ENCODE measurements at regions not wholly inside any gene's neighbourhood (a gene's known extent, or its start where the extent isn't known, plus 50 kb on each side); places are given as distances from the start of the nearest gene placed in this dataset.
"Not testable (repeated sequence)": the region's sequence is repeated elsewhere in the genome, so short reads cannot be mapped to it uniquely, and the experiment has no call there.

- DNase-seq (ENCODE audit: low spot score): no peak
Observed at GRCh38 chr5:123294544-123294943, 128.7 kb downstream of the CEP120 start.

- DNase-seq (ENCODE audit: low spot score): no peak
Observed at GRCh38 chr5:123289210-123289609, 134.0 kb downstream of the CEP120 start.

DNA sequence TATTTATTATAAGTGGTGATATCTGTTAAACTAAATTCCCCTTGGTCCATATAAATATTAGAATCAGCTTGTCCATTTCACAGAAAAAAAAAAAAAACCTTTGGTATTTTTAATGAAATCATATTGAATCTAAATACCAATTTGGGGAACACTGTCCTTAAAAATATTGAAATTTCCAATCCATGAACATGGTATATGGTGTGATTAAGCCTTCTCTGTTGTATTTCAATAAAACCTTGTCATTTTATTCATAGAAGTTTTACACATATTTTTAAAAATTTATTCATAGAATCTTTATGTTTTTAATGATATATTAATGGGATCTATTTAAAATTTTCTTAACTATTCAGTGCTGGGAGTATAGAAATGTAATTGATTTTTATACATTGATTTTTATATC, 135.3 kb downstream of the CEP120 start:
- DNase-seq (ENCODE audit: low spot score): no peak

DNA sequence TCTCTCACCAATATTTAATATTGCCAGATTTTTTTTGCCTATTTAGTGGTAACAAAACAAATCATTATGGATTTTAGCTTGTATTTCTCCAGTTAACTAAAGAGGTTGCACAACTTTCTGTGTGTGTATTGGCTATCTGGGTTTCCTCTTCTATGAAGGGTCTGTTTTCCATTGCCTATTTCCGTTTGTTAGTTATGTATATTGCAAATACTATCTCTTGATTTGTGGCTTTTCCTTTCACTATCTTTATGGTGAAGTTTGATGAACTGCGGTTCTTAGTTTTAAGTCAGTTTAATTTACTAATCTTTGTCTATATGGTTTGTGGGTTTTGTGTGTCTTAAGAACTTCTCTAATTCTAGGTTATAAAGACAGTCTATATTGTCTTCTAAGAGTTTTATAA, 136.3 kb downstream of the CEP120 start:
- DNase-seq (ENCODE audit: low spot score): no peak

DNA sequence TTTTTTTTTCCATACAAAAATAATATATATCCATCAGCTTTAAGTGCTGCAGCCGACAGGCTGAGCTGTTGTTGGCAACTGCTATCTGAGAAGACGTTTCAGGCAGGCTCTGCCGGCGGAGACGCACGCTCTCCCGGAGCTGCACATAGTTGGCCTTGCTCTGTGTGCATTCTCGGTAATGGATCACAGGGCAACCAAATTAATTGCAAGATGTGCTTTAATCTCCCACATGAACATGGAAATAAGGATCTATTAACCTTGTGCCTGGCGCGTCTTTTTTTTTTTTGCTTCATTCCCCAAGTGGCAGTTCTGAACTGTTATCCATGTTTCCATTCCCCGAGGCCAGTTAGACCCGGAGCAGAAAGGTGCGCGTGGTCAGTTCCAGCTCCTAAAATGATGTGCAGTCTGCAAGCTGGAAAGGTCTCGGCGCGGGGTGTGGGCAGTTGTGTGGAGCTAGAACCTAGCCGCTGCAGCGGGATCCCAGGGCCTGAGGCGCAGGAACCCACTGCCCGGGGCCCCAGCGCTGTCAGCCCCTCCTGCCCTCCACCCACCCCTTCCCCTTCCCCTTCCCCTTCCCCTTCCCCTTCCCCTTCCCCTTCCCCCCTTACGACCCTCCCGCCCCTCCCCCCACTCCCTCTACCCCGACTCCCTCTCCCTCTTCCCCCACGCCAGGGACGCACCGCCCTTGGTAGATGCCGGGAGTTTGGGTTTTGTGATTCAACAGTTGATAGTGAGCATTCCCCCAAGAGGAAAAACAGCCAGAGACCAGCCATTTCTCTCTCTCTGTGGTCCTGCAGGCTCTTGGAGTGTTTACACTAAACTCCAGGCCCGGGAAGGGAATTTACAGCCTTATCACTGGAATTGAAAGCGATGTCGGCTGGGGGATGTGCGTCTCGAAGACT, 137.8 kb downstream of the CEP120 start:
- peak; percentile 36 for DNase-seq (ENCODE audit: low spot score)

DNA sequence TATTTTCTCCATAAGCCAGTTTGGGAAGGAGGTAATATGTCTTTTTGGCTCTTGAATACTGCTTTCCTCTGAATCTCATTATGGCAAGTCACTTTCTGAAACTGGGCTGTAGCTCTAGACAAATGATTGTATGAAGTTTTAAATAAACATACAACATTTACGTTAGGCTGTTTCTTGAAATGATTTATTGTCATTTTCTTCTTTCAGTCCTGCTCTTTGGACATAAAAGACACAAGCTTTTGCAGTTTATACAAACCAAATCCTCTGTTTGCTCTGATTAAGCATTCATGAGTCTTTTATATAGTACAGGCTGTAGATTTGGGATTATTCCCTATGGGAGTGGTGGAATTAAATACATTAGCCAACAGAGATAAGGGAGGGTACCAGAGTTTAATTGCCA, 139.7 kb downstream of the CEP120 start:
- DNase-seq (ENCODE audit: low spot score): no peak

DNA sequence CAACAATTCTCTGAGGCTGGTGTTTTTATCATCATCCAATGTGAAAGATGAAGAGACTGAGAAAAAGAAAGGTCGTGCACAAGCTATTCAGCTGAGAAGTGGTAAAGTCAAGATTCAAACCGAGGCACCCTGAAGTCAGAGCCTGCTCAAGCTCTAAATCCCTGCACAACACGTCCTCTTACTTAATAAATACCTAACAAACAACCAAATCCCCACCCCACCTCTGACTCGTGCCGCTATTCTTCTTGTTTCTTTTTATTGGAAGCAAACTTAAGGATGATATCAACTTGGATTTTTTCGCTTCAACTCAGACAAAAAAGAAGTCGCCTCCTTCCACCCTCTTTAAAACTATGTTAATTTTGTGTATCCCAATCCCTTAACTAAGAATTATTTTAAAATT, 140.2 kb downstream of the CEP120 start:
- DNase-seq (ENCODE audit: low spot score): no peak

GRCh38 chr5:123282444-123282843, 140.8 kb downstream of the CEP120 start:
- DNase-seq (ENCODE audit: low spot score): no peak

DNA sequence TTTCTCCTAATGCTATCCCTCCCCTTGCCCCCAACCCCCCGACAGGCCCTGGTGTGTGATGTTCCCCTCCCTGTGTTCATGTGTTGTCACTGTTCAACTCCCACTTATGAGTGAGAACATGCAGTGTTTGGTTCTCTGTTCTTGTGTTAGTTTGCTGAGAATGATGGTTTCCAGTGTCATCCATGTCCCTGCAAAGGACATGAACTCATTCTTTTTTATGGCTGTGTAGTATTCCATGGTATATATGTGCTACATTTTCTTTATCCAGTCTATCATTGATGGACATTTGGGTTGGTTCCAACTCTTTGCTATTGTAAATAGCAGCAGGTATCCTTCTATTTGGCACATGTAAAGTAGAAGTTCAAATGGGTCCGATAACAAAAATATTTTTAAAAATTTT, 142.3 kb downstream of the CEP120 start:
- DNase-seq (ENCODE audit: low spot score): not testable (repeated sequence)

- no peak for DNase-seq (ENCODE audit: low spot score)
Observed at GRCh38 chr5:123279136-123279535, 144.1 kb downstream of the CEP120 start.

DNA sequence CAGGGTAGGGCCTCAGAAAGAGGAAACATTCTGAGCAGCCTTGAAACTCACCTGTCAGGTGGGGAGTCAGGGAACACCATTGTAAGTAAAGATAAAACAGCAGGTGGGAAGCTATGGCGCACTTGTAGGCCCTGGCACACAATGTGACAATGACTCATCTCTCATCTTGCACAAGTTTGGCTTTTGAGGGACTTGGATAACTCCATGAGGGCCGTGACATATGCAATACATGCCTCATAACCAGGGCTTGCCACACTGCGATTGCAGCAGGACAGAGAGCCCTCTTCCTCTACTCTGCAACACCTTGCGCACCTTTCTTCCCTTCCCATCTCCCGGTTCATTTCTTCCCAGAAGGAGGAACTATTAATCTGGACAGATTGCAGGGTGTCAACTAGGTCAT, 144.9 kb downstream of the CEP120 start:
- peak; percentile 13 for DNase-seq (ENCODE audit: low spot score)

DNA sequence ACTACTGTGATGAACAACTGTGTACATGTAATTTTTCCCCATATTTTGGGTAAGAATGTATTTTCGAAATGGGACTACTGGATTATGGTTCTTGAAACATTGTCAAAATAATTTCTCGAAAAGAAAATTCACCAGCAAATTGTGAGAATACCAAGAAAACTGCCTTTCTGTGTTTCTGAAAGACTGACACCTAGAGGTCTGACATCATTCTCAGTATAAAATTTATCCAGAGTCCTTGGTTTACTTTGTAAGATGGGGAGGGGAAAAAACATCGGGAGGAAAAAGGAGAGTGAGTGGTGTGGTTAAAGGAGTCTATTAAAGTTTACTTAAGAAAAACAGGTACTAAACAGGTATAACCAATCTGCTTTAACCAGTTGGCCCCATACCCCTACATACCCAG, 149.2 kb downstream of the CEP120 start:
- no peak for DNase-seq (ENCODE audit: low spot score)

DNA sequence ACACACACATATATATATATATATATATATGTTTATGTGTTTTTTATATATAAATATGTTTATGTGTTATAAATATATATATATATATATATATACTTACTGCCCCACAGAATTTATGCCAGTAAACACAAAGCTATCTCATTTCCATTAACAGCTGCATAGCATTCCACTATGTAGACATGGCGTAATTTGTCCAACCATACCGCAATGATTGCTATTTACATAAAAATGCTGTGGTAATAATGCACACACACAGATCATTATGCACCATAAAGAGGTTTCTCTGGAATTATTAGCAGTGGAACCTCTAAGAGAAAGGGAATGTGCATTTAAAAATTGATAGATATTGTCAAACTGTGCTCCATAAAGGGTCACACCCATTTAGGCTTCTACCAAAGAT, 150.1 kb downstream of the CEP120 start:
- no peak for DNase-seq (ENCODE audit: low spot score)

DNA sequence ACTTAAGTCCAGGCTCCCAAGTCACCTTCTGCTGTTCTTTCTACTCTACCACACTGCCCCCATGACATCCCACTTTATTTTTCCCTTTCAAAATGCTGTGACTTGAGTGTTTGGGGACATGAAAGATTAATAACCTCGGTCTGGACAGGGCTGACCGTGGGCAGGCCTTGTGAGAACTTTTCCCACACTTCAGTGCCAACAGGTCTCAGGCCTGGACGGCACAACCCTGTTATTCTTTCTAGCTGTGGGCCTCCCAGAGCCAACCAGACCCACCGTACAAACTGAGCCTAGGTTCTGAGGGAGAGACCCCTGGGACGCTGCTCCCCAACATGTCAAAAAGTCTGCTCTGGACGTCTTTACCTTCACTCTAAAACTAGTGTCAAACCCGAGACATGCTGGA, 153.4 kb downstream of the CEP120 start:
- DNase-seq (ENCODE audit: low spot score): no peak

- DNase-seq (ENCODE audit: low spot score): no peak
Observed at GRCh38 chr5:123269436-123269835, 153.8 kb downstream of the CEP120 start.

DNA sequence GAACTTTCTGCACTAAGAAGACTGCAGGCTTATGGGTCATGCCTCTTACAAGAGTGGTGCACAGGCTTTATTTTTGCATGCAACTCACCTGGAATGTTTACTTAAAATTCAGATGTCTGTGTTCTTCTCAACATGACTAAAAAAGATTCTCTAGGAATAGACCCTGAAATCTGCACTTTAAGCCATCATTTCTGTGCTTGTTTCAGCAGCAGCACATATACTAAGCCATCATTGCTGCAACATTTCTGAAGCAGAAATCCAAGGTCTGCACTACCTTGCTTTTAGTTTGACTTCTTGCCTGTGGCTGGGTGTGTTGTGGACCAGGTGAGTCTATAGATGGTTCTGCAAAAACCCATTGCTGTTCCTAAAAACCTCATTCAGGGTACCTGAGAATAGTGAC, 156.8 kb downstream of the CEP120 start:
- DNase-seq (ENCODE audit: low spot score): no peak

DNA sequence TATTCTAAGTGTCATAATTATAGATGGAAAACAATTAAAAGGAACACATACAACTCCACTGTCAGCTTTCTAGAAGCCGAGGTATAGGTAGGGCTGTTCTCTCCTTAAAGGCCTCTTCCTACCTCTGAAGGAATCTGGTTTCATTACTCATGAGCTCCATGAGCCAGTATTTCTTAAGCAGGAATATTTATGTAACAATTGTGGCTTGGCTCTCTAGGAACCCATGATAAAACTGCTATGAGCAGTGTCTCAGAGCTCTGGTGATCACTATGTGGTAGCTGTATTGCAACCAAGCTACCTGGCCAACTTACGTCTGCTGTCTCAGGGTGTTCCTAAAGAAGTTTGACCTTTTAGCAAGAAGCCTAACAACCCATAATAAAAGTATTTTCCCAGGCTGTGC, 157.7 kb downstream of the CEP120 start:
- no peak for DNase-seq (ENCODE audit: low spot score)

- no peak for DNase-seq (ENCODE audit: low spot score)
Observed at GRCh38 chr5:123264394-123264793, 158.8 kb downstream of the CEP120 start.

DNA sequence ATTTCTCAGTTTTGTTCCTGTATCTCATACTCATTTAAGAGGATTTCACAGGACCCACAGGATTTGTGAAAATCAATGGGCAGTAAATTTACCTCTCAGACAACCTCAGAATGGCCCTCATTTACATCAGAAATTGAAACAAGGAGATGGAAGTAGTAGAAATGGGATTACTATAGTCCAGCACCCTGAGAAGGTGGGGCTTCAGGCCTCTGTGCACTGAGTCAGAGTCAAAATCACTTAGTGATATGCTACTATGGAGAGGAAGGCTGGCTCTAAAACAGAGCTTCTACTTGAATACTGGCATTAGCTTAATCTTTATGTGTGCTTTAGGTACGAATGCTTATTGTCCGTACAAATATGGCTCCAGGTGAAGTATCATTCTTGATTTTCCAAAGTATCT, 159.3 kb downstream of the CEP120 start:
- no peak for DNase-seq (ENCODE audit: low spot score)

DNA sequence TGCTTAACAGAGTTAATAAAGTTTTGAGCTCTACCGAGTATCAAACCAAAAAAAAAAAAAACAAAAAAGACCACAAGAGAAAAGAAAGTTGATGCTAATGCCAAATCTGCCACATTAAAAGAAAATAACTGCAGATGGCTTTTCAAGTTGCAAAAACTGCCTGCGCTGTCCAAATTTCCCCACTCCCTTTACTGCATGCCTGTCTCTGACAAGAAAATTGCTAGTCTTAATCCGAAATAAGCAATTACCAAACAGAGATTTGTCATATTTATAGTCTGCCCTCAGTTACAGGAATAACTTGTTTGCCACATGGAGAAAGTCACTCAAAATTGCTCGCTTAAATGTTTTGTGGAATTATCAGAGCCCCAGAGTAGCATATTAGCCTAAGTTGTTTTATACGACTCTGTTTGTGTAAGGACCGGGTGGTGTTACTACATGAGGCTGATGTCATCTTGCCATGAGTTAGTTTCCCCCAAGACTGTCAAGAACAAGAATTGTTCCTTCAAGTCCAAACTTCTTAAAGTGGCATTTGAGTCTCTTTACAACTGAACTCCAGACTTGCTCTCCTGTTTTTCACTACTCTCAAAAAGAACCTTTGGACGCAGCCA, 160.9 kb downstream of the CEP120 start:
- no peak for DNase-seq (ENCODE audit: low spot score)

- no peak for DNase-seq (ENCODE audit: low spot score)
Observed at GRCh38 chr5:123261752-123262151, 161.5 kb downstream of the CEP120 start.

DNA sequence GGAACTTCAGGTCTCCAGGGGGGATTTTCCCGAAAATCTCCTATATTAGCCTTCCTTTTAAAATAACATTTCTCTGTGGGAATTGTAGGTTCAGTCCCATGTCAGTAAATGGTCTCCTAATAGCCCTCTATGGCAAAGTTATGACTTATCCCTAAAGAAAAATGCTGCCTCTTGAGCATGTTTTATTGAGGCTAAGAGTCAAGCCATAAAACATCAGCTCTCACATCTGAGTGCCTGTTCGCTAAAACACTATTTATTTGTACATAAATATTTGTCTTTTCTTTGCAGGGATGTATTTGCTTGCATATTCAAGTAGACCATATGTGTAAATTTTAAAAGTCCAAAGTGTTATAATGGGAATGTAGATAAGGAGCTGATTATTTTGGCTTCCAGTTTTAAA, 160.4 kb downstream of the PRDM6 start:
- DNase-seq (ENCODE audit: low spot score): no peak

DNA sequence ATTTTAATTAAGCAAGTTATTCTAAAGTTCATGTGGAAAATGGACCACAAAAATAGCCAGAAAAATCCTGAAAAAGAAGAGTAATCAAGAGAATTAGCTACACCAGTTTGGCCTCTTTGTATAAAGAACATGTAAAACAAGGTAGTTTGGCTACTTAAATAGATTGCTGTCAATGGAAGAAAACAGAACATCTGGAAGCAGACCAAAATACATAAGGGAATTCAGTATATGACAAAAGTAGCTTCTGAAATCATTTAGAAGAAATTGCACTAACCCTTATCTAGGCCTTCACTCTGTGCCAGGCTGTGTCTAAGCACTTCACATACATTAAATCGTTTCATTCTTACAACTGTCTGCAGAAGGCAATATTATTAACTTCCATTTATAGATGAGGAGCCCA, 156.6 kb downstream of the PRDM6 start:
- no peak for DNase-seq (ENCODE audit: low spot score)

DNA sequence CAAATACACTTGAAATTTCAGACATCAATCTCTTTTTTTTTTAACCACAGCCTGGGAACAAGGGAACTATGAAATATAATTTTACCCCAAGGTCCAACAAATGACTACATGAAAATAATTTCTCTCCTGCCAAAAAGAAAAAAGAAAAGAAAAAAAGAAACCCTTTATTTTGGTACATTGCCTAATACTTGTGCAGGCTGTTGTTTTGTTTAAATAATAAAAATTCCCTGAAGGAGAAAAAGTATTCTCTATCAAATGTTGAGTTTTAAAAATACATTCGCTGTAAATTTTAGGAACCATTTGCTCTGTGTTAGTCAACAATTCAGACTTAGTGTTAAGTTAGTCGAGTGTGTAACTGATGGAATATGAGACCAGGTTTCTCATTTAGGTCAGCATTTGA, 155.4 kb downstream of the PRDM6 start:
- no peak for DNase-seq (ENCODE audit: low spot score)
